WI38 (cell line): ENCODE measurements at regions not wholly inside any gene's neighbourhood (a gene's known extent, or its start where the extent isn't known, plus 50 kb on each side); places are given as distances from the start of the nearest gene placed in this dataset.
"Not testable (repeated sequence)": the region's sequence is repeated elsewhere in the genome, so short reads cannot be mapped to it uniquely, and the experiment has no call there.

Experiments
- H3K4me3 ChIP-seq: 2 replicates; pipeline ENCODE4 v1.5.1; 2011; ENCODE audit warnings: low read depth, mild to moderate bottlenecking, control low read depth, low read length
- TF ChIP-seq, protein P1 (sequence below): IDR thresholded peaks from 2 replicates; pipeline ENCODE4 v1.5.1; 2012; ENCODE audit warnings: low read depth, mild to moderate bottlenecking, control low read depth, low read length

DNA sequence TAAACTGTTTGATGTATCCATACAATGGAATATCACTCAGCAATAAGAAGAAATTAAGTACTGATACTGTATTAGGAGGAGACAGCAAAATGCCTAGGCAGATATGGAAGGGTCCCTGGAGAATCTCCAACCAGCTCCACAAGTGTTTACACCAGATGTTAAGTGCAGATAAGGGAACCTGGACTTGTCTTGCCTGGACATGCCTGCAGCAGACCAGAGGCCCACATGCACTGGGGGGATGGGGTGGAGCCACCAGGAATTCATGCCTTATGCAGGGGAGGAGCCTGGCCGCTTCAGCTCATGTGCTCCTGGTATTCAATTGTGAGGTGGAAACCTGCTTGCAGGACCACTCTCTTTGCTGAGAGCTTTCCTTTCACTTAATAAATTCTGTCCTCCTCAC is 287.6 kb downstream of the LIPI start:
- H3K4me3 ChIP-seq = not testable (repeated sequence)

DNA sequence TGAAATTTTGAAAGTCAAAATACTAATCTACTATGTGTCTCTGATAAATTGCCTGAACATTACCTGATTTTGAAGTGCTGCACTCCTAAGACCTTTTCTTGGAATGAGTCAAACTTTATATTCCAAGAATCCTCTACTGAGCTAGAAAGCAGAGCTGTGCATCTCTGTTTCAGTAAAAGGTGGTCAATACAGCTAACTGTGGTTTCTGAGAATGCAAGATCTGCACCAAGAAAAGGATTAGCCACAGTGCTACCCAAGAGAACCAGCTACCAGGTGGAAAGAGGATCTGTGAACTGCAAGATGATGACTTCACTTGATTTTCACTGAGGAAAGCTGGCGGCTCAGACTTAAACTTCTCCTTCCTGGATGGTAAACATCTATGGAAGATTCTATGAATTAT is 289.3 kb downstream of the LIPI start:
- H3K4me3 ChIP-seq = not testable (repeated sequence)

DNA sequence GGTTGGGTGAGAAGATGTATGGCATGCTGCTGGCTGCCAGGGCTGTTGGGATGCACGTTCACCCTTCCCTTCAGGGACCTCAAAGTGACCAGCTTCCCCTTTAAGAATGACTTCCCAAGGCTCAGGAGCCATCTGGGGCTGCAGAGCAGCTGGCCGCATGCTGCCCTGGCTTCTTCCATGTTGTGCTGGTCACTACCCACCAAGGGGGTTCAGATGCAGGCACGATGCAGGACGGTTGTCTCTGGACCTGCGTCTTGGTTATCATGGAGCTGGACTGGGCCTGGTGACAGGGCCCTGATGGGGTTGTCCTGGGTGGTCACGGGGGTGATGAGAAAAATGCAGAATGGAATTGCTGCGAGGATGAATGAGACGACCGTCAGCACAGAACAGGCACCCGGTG is 297.8 kb downstream of the POTED start:
- H3K4me3 ChIP-seq = not testable (repeated sequence)

DNA sequence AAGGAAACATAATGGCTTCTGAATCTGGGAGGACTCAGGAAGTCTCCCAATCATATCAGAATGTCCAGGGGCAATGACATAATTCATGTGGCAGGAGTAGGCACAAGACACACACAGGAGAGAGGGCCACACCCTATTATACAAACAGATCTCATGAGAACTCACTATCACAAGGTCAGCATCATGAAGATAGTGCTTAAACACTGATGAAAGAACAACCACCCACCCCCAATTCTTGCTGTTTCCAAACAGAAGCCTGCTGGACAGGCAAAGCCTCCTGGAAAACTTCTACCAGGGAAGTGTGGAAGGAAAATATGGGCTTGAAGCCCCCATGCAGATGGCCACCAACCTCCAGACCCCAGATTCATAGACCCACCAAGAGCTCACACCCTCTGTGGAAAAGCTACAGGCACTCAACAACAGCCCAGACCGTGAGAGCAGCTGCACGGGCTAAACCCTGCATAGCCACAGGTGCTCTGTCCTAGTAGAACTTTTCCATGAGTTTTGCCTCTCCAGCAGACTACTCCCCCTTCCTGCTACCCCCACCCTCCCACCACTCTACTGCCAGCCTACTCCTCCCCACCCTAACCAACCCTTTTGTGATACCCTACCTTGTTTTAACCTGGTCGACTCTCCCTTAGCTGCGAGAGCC is 287.1 kb downstream of the POTED start:
- not testable (repeated sequence) for H3K4me3 ChIP-seq

DNA sequence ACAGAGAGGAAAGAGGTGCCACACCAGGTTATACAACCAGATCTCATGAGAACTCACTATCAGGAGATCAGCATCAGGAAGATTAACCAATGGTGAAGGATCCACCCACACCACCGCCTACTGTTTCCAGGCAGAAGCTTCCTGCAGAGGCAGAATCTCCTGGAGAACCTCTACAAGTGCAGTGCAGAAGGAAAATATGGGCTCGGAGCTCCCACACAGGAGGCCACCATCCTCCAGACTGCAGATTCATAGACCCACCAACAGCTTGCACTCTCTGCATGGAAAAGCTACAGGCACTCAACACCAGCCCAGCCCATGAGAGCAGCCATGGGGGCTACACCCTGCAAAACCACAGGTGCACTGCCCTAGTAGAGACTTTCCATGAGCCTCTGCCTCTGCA is 284.0 kb downstream of the POTED start:
- H3K4me3 ChIP-seq = not testable (repeated sequence)

DNA sequence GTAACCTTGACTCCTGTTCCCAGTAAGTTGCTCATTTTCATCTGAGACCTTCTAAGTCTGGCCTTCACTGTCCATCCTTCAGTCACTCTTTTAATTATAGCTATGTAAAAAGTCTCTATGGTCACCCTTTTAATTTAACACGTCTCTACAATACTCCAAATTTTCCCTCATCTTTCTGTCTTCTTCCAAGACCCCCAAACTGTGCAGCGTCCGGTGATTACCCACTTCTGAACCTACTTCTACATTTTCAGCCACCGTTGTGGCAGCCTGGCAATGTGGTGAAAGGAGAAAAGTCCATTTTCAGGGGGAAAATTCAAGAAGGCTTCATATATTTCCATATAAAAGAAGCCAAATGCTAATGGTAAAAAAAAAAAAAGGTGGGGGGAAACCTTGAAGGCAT is 283.4 kb downstream of the POTED start:
- H3K4me3 ChIP-seq = not testable (repeated sequence)

DNA sequence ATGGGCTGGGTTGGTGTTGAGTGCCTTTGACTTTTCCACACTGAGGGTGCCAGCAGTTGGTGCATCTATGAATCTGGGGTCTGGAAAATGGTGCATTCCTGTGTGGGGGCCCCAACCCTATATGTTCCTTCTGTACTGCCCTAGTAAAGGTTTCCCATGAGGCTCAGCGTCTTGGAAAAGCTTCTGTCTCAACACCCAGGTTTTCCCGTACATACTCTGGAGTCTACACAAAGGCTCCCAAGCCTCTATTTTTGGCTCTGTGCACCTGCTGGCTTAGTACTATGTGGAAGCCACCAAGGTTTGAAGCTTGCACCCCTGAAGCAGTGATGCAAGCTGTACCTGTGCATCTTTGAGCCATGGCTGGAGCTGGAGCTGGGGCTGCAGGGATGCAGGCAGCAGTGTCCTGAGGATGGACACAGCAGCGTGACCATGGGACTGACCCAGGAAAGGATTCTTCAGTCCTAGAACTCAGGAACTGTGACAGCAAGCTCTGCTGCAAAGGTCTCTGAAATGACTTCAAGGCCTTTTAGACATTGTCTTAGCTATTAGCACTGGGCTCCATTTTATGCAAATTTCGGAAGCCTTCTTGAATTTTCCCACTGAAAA is 282.7 kb downstream of the POTED start:
- H3K4me3 ChIP-seq = not testable (repeated sequence)

DNA sequence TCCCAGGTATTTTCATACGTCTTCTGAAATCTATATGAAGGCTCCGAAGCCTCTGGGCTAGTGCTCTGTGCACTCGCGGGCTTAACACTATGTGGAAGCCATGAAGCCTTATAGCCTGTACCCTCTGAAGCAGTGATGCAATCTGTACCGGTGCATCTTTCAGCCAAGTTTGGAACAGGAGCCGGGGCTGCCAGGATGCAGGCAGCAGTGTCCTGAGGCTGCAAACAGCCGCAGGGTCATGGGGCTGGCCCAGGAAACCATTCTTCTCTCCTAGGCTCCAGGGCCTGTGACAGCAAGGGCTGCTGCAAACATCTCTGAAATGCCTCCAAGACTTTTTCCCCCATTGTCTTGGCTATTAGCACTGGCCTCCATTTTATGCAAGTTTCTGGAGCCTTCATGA is 279.6 kb downstream of the POTED start:
- H3K4me3 ChIP-seq = not testable (repeated sequence)

DNA sequence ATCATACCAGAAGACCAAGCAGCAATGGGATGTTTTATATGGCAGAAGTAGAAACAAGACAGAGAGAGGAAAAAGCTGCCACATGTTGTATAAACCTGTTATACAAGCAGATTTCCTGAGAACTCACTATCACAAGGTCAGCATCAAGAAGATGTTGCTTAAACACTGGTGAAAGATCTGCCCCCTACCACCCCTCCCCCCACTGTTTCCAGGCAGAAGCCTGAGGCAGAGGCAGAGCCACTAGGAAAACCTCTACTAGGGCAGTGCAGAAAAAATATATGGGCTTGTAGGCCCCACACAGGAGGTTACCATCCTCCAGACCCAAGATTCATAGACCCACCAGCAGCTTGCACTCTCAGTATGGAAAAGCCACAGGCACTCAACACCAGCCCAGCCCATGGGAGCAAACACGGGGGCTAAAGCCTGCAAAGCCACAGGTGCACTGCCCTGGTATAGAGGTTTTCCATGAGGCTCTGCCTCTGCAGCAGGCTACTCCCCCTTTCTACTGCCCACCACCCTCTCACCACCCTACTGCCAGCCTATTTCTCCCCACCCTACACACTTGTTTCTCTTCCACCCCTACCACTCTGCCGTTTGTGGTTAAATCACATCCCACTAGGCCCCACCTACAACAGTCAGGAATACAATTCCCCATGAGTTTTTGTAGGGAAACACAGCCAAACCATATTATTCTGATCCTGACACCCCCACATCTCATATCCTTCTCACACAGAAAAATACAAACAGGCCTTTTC is 274.2 kb downstream of the POTED start:
- H3K4me3 ChIP-seq = not testable (repeated sequence)

DNA sequence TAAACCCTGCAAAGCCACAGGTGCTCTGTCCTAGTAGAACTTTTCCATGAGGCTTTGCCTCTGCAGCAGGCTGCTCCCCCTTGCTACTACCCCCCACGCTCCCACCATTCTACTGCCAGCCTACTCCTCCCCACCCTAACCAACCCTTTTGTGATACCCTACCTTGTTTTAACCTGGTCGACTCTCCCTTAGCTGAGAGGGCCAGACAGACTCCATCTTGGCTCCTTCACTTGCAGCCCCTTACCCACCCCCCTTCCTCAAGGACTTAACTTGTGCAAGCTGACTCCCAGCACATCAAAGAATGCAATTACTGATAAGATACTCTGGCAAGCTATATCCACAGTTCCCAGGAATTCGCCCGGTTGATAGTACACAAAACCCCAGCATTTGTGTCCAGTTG is 267.9 kb downstream of the POTED start:
- not testable (repeated sequence) for H3K4me3 ChIP-seq

DNA sequence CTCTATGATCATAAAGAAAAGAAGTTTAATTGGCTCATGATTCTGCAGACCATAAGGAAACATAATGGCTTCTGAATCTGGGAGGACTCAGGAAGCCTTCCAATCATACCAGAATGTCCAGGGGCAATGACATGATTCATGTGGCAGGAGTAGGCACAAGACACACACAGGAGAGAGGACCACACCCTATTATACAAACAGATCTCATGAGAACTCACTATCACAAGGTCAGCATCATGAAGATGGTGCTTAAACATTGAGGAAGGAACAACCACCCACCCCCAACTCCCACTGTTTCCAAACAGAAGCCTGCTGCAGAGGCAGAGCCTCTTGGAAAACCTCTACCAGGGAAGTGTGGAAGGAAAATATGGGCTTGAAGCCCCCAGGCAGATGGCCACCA is 267.4 kb downstream of the POTED start:
- H3K4me3 ChIP-seq = not testable (repeated sequence)

DNA sequence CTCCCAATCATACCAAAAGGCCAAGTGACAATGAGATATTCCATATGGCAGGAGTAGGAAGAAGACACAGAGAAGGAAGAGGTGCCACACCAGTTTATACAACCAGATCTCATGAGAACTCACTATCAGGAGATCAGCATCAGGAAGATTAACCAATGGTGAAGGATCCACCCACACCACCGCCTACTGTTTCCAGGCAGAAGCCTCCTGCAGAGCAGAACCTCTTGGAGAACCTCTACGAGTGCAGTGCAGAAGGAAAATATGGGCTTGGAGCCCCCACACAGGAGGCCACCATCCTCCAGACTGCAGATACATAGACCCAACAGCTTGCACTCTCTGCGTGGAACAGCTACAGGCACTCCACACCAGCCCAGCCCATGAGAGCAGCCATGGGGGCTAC is 264.4 kb downstream of the POTED start:
- H3K4me3 ChIP-seq = not testable (repeated sequence)

DNA sequence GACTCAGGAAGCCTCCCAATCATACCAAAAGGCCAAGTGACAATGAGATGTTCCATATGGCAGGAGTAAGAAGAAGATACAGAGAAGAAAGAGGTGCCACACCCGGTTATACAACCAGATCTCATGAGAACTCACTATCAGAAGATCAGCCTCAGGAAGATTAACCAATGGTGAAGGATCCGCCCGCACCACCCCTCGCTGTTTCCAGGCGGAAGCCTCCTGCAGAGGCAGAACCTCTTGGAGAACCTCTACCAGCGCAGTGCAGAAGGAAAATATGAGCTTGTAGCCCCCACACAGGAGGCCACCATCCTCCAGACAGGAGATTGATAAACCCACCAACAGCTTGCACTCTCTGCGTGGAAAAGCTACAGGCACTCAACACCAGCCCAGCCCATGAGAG is 245.1 kb downstream of the POTED start:
- no peak overlapping the region for H3K4me3 ChIP-seq
- TF ChIP-seq, protein P1, sequence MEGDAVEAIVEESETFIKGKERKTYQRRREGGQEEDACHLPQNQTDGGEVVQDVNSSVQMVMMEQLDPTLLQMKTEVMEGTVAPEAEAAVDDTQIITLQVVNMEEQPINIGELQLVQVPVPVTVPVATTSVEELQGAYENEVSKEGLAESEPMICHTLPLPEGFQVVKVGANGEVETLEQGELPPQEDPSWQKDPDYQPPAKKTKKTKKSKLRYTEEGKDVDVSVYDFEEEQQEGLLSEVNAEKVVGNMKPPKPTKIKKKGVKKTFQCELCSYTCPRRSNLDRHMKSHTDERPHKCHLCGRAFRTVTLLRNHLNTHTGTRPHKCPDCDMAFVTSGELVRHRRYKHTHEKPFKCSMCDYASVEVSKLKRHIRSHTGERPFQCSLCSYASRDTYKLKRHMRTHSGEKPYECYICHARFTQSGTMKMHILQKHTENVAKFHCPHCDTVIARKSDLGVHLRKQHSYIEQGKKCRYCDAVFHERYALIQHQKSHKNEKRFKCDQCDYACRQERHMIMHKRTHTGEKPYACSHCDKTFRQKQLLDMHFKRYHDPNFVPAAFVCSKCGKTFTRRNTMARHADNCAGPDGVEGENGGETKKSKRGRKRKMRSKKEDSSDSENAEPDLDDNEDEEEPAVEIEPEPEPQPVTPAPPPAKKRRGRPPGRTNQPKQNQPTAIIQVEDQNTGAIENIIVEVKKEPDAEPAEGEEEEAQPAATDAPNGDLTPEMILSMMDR = no peak

DNA sequence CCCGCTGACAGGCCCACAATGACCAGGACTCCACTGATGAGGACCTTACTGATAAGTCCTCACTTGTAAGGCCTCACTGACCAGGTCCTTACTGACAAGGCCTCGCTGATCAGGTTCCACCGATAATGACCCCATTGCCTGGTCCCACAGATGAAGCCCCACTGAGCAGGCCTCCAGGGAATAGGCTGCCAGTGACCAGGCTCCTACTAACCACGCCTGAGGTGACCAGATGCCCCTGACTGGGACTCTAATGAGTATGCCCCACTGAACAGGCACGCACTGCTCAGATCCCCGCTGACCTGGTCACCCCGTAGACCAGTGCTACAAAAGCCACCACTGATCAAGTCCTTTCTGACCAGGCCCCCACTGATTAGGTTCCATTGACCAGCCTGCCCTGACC is 241.2 kb downstream of the POTED start:
- H3K4me3 ChIP-seq = not testable (repeated sequence)

DNA sequence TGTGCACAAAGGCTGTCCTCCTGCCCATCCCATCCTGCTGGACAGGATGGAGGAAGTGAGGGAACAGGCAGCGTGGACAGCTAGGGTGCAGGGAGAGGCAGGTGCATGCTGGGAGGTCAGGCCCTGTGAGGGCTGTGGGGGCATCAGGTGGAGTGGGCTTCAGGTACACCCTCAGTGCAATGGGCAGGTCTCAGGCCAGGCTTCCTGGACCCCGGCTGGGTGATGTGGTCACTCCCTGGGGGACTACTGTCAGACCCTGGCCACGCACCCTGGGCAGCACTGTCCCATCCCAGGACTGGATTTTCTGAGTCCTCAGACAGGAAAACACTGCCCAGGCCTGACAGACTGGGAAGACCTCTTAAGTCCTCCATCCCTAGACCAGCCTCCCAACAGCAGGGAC is 239.9 kb downstream of the POTED start:
- not testable (repeated sequence) for H3K4me3 ChIP-seq

DNA sequence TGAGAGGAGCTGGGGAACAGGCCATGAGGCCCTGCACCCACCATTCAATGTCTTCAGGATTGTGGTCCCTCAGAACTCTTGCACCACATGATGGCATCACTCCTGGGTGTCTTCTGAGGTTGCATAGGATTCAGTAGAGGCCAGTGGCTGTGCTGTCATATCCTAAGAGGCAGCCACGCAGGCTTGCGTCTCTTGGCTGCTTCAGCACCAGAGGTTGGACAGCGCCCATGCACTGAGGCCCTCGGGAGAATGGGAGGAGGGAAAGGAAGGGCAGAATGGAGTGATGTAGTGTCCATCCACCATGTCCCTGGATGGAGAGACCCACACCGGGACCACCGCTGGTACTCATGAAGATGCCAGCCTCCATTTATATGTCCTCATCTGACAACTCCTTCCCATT is 237.1 kb downstream of the POTED start:
- H3K4me3 ChIP-seq = not testable (repeated sequence)

DNA sequence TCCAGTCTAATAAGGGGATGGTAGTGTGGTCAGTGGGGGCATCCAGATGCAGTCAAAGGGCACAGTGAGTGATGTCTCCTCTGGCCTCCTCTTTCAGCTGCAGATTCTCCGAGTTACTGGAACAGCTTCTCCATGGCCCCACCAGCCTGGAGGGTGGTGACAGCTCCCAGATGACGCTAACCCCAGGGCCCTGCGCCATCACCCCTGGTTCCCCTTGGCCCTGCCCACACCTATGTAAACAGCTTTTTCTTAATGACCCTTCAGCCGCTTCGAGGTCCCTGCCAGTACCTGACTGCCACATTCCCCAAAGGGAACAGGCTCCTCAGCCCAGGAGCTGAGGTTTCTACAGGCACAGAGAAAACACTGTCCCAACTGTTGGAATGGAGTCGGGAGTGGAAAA is 235.0 kb downstream of the POTED start:
- H3K4me3 ChIP-seq = not testable (repeated sequence)

DNA sequence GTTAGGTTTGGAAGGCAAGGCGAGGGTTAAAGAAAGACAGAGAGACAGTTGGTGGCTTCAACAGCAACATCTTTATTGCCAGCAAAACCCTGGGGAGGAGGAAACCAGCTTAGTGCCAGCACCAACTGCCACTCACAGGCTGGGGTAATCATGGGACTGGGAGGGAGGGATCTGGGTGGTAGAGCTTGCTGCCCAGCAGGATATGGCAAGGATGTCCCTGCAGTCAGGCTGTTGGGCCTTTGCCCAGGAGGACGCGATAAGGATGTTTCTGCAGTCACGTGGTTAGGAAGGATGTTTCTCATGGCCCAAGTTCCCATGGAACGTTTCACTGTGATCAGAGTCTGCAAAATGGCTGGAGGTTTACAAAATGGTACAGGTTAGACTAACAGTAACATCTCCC is 233.5 kb downstream of the POTED start:
- not testable (repeated sequence) for H3K4me3 ChIP-seq

DNA sequence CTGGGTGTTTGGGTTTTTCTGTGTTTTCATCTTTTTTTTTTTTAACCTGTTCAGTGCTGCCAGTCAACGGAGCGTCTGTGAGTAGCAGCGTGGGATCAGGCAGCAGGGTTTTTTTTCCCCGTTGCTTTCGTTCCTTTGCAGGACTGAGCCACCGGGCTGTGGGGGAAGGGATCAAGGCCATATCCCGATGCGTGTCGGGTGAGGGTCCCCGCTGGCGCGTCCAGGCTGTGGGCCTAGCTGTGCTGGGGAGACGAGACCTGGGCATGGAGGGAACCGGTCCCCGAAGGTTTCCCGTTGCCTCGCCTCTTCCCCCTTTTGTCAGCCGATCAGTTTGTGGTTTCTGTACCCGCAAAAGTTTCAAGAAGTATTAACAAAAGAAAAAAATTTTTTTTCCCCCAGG is 218.1 kb downstream of the POTED start:
- not testable (repeated sequence) for H3K4me3 ChIP-seq
